HG02970 (cell line): ENCODE measurements at regions not wholly inside any gene's neighbourhood (a gene's known extent, or its start where the extent isn't known, plus 50 kb on each side); places are given as distances from the start of the nearest gene placed in this dataset.

ENCODE experiments used
- ATAC-seq: cut with Tn5 transposase; IDR thresholded peaks from one replicate; pipeline ENCODE4 v1.9.1; 2021; ENCODE audit warnings: mild to moderate bottlenecking, moderate library complexity, moderate number of reproducible peaks; ENCODE audit not compliant: unreplicated experiment, low FRiP score

DNA sequence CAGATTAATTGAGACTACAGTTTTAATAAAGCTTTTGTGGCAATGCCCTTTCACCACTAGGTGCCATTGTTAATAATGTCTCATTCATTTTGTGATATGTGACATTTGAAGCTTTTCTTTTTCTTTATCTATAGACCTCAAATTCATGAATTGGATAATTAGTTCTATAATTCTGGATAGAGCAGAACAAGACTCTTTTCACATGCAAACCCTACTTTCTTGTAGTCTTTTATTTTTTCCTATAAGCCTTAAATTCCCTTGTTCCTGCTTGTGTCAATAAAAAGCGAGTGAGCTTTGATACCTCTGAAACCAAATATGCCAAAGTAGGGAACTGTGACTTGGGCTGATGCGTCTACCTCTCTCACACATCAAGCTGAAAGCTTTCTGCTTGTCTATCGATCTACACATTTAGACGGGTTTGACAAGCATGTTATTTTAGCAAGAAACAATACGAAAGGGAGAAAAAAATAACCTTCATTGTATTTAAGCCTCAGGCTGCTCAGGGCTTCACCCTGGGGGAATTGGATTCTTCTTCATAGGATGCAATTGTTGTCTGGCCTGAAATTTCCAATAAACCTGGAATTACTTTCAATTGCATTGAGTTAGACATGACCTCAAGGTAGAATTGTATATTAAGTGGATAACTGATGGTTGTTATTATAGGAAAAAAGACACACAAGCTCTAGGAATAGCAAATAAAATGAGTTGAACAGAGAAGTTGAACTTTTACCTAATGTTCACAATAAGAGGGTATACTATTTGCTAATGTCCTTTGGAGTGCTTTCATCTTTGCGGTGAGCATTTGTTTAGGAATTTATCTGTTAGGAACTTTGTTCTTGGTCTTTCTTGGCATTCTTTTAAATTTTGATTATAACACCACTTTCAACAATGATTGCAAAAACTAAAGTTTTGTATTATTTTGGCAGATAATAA, 1150.2 kb upstream of the PCDH9 start:
- ATAC-seq, result no peak

DNA sequence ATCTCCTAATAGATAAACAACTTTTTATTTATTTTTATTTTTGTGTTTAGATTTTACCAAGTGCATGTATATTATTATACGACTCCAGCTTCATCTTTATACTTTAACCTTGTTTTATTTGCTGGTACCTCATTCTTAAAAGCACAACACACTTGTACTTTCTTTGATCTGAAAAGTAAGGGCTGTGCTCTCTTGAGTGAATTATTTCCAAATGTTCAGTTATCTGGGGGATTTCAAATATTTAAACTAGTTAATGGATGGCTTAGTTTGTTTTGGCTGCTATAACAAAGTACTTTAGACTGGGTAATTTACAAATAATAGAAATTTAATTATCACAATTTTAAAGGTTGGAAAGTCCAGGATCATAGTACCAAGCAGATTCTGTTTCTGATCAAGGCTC, 1148.2 kb upstream of the PCDH9 start:
- no peak for ATAC-seq

DNA sequence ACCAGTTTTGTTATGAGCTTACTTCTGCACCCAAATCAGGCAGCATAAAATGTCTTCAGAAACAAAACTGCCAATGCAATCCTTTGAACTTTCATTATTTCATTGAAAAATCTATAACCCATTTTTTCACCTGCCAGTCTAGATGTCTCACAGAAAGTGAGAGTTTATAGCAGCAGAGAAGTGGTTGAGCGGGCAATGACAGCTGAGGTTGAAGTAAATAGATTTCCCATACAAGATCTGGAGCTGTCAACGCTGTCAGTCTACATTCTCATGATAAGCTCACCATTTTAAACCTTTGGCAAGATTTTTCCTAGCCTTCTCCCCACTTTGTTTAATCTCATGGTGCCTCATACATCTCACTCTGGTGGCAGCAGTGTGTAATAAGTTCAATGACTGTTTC, 1144.9 kb upstream of the PCDH9 start:
- no peak for ATAC-seq

DNA sequence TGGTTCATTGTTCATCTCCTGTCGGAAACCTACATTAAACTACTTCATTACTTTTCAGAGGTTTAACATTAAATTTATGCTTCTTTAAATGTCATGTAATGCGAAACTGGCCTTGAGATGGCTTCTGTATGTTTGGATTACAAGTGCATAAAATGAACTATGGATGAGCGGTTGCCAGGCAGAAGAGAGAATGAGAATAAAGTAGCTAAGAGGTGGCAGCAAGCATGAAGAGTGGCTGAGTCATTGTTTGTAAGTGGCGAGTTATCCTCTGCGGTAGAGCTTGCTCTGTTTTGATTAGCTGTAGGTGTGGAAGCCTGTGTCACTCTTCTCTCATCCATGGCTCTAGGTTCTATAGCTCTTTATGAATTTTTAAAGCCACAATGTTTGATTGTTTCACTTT, 1139.6 kb upstream of the PCDH9 start:
- ATAC-seq, result no peak

DNA sequence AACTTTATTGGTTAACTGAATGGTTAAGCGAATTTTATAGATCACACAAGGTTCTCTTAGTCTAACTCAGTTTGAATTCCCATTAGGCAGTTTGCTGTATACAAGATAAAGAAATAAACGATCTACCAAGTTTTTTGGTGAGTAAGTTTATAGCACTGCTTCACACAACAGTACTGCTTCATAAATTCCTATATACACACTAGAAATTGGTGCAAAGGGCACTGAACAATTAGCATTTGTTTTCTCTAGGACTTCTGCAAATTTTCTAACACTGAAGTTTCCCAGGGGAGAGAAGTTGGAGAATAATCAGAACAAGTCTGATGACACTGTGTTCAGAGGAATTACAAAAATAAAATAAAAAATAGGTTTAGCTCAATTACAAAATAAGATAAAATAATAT, 1138.8 kb upstream of the PCDH9 start:
- no peak for ATAC-seq

DNA sequence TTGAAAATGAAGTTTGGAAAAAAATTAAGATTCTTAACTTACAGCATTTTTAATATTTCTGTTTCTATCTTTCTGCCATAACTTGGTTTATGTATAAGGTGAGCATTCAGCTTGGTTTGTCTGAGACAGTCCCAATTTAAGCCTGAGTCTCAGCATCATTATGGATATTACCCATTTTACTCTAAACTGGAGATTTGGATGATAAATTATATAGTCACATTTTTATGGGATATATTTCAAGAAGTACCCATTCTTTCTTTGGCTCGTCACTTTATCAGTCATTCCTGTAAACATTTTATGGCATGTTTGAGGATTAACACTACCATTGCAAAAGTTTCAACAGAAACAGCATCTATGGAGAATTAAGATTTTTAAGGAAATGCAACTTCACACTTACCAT, 1129.0 kb upstream of the PCDH9 start:
- ATAC-seq, result no peak

DNA sequence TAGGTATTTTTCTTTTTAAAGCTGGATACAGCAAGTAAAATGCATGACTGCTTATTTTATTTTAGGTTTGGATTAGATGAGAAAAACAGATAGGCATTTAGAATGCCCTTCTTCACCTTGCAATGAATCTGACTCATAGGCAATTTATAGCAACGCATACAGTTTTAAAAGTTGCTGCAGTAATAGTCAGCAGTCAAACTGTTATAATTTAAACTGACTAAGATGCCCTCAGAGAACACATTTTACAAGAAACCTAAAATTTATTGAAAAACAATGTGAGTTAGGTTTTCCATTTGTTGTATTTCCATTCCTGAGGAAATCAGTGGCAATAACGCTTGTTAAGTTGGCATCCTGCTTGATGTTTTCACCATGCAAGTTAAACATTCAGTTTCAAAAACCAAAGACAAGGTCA, 1128.2 kb upstream of the PCDH9 start:
- no peak for ATAC-seq

DNA sequence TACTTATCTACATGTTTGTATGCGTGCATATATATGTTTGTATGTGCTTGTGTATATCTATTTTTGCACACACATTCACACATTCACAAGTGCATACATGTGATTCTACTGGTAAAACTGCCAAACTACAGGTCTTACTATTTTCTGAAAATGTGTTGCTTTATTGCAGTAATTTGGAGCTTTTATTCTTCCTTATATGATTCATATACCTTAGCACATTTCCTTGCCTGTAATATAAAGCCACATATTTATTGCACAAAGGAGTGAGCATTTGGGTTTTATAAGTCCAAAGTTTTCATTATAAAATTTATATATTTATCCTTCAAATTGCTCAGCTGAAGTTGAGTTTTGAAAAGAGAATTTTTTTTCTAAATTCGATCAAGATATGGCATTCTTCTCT, 1120.4 kb upstream of the PCDH9 start:
- no peak for ATAC-seq

DNA sequence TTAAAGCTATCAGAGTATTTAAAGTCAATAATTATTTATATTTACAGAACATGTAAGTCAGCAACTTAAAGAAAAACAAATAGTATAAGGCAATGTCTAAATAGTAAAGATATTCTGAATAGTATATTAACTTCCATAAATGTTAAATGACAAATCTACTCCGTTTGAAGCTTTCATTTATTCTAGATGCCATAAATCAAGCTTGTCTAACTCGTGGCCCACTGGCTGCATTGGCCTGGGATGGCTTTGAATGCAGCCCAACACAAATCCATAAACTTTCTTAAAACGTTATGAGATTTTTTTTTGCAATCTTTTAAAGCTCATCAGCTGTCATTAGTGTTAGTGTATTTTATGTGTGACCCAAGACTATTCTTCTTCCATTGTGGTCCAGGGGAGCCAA, 1117.1 kb upstream of the PCDH9 start:
- no peak for ATAC-seq

DNA sequence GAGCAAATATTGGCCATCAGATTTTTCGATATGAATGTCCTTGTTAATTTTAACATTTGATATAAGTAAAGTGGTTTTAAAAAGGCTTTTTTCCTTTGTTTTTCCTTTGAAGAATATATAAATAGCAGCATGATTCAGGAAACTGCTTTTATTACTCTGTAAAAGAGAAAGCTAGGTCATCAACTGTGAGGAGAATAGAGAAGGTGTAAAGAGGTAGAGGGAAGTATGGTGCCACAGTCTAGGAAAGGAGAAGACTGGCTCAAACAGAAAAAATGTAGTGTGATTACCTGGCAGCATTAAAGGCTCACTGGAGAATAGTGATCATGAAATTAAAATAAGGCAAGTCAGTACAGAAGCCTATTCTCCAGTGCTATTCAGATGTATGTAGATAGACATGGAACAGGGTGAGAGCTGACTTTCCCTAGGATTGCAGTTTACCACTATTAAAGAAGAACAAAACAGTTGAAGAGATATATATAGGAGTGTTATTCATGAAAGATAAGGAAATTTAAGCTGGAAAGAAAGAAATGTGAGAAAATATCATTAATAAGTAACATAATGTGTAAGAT, 1115.9 kb upstream of the PCDH9 start:
- no peak for ATAC-seq

DNA sequence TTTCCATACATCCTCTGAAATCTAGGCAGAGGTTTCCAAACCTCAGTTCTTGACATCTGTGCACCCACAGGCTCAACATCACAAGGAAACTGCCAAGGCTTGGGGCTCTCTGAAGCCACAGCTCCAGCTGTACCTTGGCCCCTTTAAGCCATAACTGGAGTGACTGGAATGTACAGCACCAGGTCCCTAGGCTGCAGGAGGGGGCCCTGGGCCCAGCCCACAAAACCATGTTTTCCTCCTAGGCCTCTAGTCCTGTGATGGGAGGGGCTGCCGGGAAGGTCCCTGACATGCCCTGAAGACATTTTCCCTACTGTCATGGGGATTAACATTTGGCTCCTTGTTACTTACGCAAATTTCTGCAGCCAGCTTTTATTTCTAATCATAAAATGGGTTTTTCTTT, 1093.0 kb upstream of the PCDH9 start:
- ATAC-seq, result no peak

DNA sequence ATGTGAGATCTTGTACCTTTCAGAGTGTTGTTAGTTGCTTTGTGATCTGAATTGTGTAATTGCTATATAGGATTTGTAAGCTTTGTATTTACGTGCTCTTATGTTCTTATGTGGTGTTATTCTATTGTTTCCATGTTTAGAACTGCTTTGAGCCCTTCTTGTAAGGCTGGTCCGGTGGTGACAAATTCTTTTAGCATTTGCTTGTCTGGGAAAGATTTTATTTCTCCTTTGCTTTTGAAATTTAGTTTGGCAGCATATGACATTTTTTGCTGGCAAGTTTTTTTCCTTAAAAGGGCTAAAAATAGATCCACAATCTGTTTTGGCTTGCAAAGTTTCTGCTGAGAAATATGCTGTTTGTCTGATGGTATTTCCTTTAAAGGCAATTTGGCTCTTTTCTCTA, 1089.2 kb upstream of the PCDH9 start:
- ATAC-seq, result no peak

DNA sequence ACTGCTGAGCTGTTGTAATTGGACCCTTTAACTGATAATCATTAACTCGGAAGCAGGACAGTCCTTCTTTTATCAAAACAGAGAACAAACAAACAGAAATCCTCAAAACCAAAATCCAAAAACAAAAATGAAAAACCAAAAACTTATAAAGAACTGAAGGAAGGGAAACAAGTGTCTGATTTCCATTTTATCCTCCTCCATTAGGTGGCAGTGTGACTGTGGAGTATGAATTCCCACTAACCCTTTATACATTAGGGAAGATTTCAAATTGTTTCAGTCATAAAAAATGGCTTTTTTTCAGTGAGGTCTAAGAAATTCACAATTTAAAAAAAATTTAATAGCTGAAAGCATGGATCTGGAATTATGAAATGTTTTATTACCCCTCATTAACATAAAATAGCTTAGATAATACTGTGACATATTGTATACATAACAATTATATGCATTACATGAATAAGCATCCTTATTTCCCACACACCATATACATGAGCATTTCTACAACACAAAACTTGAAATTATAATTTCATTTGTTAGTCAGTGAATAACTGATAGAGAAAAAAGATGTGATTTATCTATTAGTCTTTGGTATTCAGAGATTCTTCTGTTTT, 1074.3 kb upstream of the PCDH9 start:
- ATAC-seq, result no peak

DNA sequence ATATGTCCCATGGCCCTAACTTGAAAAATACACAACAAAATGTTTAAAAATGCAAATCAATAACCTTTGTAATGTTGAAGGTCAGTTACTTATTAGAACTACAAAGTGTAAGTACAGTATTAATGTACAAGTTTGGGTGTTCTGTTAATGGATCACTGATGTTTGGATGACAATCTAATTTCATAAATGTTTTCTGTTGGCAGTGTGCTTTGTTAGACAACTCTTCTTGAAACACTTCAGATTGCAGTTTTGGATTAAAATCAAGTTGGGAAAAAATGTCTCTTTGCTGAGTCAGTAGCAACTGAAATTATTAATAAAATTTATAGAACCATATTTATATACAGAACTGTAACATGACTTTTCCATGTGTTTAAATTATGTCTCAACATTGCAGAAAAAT, 1063.5 kb upstream of the PCDH9 start:
- ATAC-seq, result no peak

DNA sequence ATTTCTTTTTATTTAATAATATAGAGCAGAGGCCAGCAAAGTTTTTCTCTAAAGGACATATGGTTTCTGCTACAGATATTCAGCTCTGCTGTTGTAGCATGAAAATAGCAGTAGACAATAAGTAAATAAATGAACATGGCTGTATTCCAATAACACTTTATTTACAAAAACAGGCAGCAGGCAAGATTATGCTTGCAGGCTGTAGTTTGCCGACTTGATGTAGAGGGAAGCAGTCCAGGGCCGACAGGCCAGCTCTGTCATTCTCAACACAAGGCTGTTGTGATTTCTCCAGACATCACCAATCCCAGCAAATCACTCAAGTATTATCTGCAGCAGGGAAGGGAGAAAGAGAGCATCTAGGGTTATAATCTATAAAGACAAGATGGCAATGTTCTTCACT, 1062.5 kb upstream of the PCDH9 start:
- no peak for ATAC-seq

DNA sequence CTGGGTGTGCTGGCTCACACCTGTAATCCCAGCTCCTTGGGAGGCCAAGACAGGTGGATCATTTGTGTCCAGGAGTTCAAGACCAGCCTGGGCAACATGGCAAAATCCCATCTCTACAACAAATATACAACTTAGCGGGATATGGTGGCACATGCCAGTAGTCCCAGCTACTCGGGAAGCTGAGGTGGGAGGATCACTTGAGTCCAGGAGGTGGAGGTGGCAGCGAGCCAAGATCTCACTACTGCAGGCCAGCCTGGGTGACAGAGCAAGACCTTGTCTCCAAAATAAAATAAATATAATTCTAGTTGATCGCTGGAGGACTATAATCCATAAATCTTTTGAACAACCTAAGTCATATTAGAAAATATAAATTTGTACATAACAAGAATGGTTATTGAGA, 1061.5 kb upstream of the PCDH9 start:
- no peak for ATAC-seq

DNA sequence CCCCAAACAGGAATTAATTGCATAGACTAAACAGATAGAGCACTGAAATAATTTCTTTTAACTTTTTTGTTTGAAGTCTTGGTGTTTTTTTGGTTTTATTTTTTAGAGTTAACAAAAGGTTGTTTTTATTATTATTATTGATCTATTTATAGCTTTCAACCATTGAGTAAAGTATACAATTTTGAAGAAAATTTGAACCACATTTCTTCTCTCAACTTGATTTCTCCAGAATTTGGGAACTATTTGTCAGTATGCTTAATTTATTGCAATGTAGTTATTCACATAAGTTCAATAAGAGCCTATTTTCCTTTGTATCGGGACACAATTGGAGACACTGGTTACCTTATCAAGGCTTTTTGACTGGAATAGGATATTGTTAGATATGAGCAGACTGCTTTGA, 1045.6 kb upstream of the PCDH9 start:
- no peak for ATAC-seq

DNA sequence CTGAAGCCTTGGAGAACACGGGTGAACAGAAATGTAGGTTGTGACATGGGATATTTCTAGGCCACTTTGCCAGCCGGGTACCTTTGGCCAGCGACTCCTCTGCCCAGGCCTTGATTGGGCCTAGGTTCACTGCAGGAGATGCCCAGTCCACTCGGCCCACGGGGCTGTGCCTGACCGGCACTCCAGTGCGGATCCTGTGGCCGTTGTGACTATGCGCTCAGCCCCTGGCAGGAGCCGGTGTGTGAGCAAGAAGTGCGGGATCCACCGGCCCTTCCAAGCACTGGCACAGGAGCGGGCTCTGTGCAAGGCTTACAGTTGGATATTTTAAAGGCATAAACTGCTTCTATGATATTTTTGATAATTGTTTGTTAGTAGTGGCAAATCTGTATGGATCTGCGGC, 1042.5 kb upstream of the PCDH9 start:
- no peak for ATAC-seq

DNA sequence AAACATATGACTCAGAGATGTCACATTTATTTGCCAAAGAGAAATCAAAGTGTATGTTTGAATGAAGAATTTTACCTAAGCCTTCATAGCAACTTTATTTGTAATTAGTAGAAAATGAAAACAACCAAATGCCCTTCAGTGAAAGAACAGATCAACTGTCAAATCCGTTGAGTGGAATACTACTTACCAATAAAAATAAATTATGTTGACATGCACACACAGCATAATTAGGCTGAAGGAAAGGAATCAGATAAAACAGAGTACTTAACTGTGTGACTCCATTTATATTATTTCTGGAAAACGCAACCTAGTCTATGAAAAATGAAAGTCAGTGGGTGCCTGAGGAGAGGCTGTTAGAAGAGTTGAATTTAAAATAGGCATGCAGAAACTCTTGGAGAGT, 1034.6 kb upstream of the PCDH9 start:
- ATAC-seq, result no peak

DNA sequence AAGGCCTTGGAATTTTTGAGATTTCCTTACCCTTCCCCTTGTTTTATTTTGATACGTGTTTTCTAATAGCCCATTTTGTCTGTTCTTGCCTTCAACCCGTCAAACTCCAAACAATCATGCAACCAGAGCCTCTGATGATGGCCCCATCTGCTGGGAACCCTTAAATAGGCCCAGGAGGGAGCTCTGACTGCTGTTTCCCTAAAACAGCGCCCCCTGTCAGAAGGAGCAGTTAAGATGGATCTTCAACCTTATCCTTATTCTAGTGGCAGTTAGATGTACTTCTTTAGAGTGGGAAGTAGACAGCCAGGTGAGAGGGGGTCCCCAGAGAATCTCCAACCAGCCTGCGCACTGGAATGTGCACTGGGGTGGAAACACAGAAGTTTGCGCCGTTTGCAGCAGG, 1031.0 kb upstream of the PCDH9 start:
- ATAC-seq, result no peak

DNA sequence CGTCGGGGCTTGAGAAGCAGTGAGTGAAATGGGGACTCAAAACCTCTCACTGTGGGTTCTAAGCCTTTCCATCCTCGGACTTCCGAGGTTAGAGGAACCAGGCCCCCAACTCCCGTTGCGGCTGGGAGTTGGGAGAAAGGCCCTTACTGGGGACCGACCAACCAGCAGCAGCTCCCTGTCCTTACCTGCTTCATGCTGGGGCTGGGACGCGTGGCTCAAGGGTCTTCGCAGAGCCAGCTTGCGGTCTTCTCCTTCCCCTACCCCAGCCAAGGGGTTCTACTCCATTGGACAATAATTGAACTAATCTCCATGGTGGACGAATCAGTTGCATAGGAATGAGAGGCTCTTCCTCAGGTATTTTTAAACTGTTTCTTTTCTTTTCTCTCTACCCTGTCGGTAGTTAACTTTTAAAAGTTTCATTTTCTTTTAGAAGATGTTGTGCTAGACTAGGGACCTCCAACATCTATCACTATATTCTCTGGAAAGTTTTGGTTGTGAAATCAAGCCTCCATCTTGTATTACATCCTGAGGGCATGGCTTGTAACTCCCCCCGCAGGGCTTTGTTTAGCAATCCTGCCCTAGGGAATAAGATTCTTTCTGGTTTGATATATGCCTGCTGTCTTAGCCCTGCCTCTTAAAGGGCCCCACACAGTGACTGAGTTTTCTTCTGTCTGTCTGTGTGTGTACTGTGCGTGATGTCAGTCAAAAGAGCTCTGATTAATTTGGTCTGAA, 1027.1 kb upstream of the PCDH9 start:
- no peak for ATAC-seq
